Muscle of leg (tissue), 3 donors: ENCODE measurements at regions not wholly inside any gene's neighbourhood (a gene's known extent, or its start where the extent isn't known, plus 50 kb on each side); places are given as distances from the start of the nearest gene placed in this dataset.

ENCODE experiments used
- DNase-seq: peaks from one replicate; pipeline ENCODE4 v3.0.0; 2013
- H3K27ac ChIP-seq: one replicate; pipeline ENCODE4 v1.5.1; 2013; ENCODE audit warnings: mild to moderate bottlenecking, low read length, control low read depth
- H3K27me3 ChIP-seq: one replicate; pipeline ENCODE4 v1.6.1; 2013; ENCODE audit warnings: low read length; ENCODE audit not compliant: control insufficient read depth, insufficient read depth
- H3K36me3 ChIP-seq: one replicate; pipeline ENCODE4 v1.6.1; 2013; ENCODE audit warnings: low read length; ENCODE audit not compliant: control insufficient read depth, insufficient read depth
- H3K4me1 ChIP-seq: one replicate; pipeline ENCODE4 v1.6.1; 2013; ENCODE audit warnings: low read length; ENCODE audit not compliant: control insufficient read depth, insufficient read depth
- H3K4me3 ChIP-seq: one replicate; pipeline ENCODE4 v1.5.1; 2013; ENCODE audit warnings: low read length, control low read depth
- H3K9me3 ChIP-seq: replicated peaks from 2 replicates; pipeline ENCODE4 v1.6.1; 2013; ENCODE audit warnings: low read depth, low read length; ENCODE audit not compliant: control insufficient read depth
- WGBS: methylation state at CpG from one replicate; pipeline ENCODE4 v1.1.5; 2013; ENCODE audit warnings: missing lambda C conversion rate; ENCODE audit not compliant: insufficient coverage; 5-methylcytosine and 5-hydroxymethylcytosine counted together

DNA sequence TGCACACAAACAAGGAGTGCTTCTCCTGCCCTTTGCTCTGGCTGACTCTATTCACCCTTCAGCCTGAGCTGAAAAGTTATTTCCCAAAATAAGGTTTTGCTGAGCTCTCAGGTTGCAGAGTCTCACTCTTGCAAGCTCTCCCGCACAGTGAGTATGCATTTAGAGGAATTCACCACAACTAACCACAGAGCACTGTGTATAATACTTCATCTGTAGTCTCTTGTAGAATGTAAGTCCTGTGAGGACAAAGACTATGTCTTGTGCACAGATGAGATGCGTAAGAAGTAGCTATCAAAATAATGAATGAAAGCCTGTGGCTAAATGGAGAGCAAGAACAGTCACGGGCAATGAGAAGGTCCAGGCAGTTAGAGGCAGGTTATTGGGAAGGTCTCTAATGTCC is 156.5 kb upstream of the SLCO3A1 start:
- WGBS = 81% methylated on average over 2 of the region's 3 CpGs
- no peaks in the 10 kb centered on the region for H3K9me3 ChIP-seq
- no peak overlapping the region for H3K27ac ChIP-seq
- H3K27me3 ChIP-seq = no peaks in the 10 kb centered on the region
- no peaks in the 10 kb centered on the region for H3K36me3 ChIP-seq
- DNase-seq = no peak
- peaks cover 5% of the 10 kb centered on the region for H3K4me1 ChIP-seq
- H3K4me3 ChIP-seq = no peak overlapping the region

DNA sequence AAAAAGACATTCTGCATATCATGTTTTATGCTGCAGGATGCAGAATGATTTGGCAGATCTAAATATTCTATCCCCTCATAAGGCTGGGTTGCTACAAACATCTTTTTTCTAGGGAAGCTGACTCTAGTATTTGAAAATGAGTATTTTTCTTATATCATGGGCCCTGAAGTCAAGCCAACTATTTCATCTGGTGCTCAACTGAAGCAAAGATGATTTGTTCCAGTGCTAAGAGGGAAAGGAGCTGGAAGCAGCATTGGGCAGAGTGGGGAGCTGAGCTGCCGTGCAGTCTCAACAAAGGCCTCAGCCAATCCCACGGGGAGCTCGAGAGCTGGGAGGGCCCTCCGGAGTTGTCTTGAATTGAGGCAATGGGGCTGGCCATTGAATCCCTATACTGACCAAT is 155.3 kb upstream of the SLCO3A1 start:
- H3K27me3 ChIP-seq = no peaks in the 10 kb centered on the region
- DNase-seq = peak; percentile 74
- no peak overlapping the region for H3K4me3 ChIP-seq
- H3K9me3 ChIP-seq = no peaks in the 10 kb centered on the region
- peak overlapping the region; percentile 9 for H3K27ac ChIP-seq
- WGBS = 63% methylated on average over 4 of the region's 4 CpGs
- H3K36me3 ChIP-seq = no peaks in the 10 kb centered on the region
- H3K4me1 ChIP-seq = peaks cover 3% of the 10 kb centered on the region

DNA sequence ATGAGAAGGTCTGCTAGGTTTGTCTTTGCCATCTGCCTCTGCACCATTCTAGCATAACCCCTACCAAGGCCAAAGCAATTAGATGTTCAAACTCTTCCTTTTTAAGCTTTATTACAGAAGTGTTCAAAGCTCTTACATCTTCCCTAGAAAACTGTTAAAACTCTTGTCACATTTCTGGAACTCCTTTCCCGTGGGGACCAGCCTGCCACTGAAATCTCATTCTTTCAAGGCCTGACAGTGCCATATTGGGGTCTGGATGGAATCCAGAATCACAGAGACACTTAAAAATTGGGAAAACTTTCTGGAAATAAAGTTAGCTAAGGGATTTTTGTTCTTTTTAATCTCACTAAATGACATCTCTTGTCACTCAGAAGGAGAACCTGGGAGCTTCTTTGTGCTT is 153.8 kb upstream of the SLCO3A1 start:
- Histone ChIP-seq H3K27me3 (no peaks in the 10 kb centered on the region), H3K27ac (no peak overlapping the region), H3K4me1 (peaks cover 3% of the 10 kb centered on the region), H3K36me3 (no peaks in the 10 kb centered on the region), H3K9me3 (no peaks in the 10 kb centered on the region), H3K4me3 (no peak overlapping the region)
- WGBS = no CpG with 5 or more reads among the region's 1 CpG
- no peak for DNase-seq

DNA sequence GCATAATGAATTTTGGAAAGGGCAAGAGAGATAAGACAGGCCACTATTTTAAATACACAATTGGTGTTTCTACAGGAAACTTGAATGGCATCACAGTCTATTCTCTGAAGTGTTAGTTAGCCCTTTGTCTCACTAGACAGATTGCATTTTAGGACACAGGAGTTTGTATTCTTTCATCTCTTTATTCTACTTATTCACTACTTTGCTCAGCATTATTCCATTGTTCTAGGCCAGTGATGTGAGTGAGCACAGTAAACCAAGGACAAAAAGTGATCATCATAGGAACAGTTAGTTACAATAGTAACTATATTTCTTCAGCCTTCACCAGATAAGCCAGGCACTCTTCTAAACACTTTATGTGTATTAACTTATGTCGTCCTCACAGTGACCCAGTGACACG is 150.2 kb upstream of the SLCO3A1 start:
- H3K36me3 ChIP-seq = no peaks in the 10 kb centered on the region
- WGBS = no CpG with 5 or more reads among the region's 2 CpGs
- no peak overlapping the region for H3K27ac ChIP-seq
- no peak overlapping the region for H3K4me3 ChIP-seq
- H3K27me3 ChIP-seq = no peaks in the 10 kb centered on the region
- H3K4me1 ChIP-seq = no peaks in the 10 kb centered on the region
- DNase-seq = no peak
- no peaks in the 10 kb centered on the region for H3K9me3 ChIP-seq

DNA sequence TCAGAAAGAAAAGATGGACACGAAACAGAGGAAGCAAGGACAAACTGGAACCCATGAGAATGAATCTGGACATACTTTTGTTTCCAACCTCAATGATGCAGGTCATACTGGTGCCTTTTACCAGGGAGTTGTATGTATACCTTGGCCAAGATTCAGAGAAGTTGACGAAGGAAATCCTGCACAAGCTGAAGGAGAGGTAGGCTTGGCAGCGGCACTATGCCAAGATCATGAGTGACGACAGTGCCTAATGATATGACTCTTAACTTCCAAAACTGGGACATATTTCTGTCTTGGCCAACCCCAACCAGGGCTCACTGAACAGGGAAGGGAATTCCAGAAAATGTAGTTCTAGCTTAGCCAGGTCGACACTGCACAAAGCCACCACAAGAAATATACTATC is 149.2 kb upstream of the SLCO3A1 start:
- H3K4me3 ChIP-seq = no peak overlapping the region
- no peaks in the 10 kb centered on the region for H3K9me3 ChIP-seq
- 93% methylated on average over 3 of the region's 5 CpGs for WGBS
- no peaks in the 10 kb centered on the region for H3K36me3 ChIP-seq
- H3K27me3 ChIP-seq = no peaks in the 10 kb centered on the region
- H3K27ac ChIP-seq = no peak overlapping the region
- DNase-seq = no peak
- H3K4me1 ChIP-seq = no peaks in the 10 kb centered on the region

DNA sequence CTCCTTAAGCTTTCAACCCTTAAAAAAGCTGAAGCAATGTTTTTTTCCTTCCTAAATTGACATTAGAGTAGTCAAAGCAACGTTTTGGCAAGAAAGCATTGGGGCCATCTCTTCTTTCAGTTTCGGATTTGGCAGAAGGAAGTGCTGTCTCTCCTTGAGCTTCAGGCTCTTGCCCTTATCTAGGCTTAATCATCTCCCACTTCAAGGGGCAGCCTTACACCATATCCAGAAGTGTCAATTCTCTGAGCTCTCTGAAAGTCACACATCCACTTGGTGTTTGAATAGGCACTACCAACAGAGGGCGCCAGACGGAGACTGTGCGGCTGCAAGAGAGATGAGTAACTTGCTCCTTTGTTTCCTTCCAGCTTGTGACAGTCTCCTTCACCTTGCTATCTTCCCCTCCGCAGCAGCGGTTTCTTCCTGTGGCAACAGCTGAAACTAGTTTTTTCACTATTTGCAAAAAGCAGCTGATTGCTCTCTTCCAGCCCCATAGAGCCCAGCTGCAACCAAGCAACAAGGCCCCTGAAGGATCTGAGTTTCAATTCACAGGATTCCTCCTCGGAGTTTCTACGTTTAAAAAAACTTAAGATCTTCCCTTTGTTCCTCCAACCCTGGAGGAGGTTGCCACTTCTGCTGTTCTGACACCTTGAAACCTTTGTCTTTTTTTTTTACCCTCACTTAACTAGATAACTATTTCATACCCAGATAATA is 147.0 kb upstream of the SLCO3A1 start:
- Histone ChIP-seq H3K27me3 (no peaks in the 10 kb centered on the region), H3K4me3 (no peak overlapping the region), H3K27ac (no peak overlapping the region), H3K9me3 (no peaks in the 10 kb centered on the region), H3K4me1 (no peaks in the 10 kb centered on the region), H3K36me3 (no peaks in the 10 kb centered on the region)
- 3% methylated on average over 5 of the region's 9 CpGs for WGBS
- peak; percentile 88 for DNase-seq

DNA sequence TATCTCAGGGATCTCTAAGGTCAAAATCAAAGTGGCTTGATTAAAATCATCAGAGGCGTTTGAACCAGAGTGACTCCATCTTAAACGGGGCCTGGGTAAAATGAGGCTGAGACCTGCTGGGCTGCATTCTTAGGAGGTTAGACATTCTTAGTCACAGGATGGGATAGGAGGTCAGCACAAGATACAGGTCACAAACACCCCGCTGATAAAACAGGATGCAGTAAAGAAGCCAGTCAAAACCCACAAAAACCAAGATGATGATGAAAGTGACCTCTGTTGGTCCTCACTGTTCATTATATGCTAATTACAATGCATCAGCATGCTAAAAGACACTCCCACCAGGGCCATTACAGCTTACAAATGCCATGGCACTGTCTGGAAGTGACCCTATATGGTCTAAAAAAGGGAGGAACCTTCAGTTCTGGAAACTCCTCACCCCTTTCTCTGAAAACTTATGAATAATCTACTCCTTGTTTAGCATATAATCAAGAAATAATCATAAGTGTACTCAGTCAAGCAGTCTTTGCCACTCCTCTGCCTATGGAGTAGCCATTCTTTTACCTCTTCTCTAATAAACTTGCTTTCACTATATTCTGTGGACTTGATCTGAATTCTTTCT is 143.3 kb upstream of the SLCO3A1 start:
- no peak overlapping the region for H3K27ac ChIP-seq

DNA sequence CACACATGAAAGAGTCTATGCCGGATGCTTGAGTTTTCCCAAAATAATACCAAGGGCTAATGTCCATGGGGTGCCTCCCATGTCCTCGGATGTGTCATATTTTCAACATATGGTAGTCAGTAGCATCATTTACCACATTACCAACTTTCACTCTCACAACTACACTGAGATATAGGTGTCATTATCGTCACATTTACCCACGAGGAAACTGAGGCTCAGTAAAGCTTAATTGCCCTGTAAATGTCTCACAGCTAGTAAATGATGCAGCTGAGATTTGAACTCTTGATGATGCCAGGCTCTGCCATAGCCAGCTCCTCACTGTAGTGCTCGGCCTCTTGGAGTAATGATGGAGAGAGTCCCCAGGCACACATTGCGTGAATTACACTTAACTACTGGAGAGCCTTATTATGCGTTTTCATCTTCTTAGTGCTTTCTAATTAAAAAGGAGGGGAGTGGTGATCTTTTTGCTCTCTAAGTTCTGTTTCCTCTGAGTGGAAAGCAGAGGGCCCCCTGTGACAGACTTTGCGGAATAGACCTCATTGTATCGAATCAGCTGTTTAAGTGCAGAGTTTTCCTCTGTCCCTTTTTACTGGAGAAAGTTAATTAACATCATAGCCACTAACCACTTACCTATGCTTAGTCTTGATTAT is 142.0 kb upstream of the SLCO3A1 start:
- Histone ChIP-seq H3K36me3 (no peaks in the 10 kb centered on the region), H3K27me3 (peaks cover 2% of the 10 kb centered on the region), H3K4me1 (no peaks in the 10 kb centered on the region), H3K4me3 (no peak overlapping the region), H3K27ac (no peak overlapping the region), H3K9me3 (no peaks in the 10 kb centered on the region)
- 30% methylated on average over 2 of the region's 9 CpGs for WGBS
- DNase-seq = no peak

More for the DNA sequence above, 143.3 kb upstream of the SLCO3A1 start:
- H3K36me3 ChIP-seq = no peaks in the 10 kb centered on the region
- H3K27me3 ChIP-seq = peaks cover 2% of the 10 kb centered on the region
- no peaks in the 10 kb centered on the region for H3K9me3 ChIP-seq
- no peaks in the 10 kb centered on the region for H3K4me1 ChIP-seq
- WGBS = 94% methylated on average over 2 of the region's 3 CpGs
- no peak for DNase-seq
- no peak overlapping the region for H3K4me3 ChIP-seq

DNA sequence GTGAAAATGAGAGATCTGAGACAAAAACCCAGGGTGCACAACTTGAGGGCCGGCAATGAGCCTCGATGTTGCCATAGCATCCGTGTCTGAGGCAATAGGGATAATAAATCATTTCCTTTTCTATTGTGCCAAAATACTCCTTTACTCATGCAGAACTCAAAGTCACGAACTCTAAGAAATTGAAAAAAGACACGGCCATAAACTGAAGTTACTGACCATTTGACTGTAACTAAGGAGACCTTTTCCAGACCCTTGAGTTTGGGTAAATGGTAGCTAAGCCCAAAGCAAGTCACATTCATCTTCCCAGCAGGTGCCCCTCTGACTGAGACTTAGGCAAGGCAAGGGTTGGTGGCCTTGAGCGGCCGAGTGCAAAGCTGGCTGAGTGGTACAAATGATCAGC is 141.2 kb upstream of the SLCO3A1 start:
- Histone ChIP-seq H3K36me3 (no peaks in the 10 kb centered on the region), H3K4me1 (no peaks in the 10 kb centered on the region), H3K27ac (no peak overlapping the region), H3K4me3 (no peak overlapping the region), H3K27me3 (peaks cover 2% of the 10 kb centered on the region), H3K9me3 (no peaks in the 10 kb centered on the region)
- DNase-seq = no peak
- WGBS = 82% methylated on average over 2 of the region's 7 CpGs

DNA sequence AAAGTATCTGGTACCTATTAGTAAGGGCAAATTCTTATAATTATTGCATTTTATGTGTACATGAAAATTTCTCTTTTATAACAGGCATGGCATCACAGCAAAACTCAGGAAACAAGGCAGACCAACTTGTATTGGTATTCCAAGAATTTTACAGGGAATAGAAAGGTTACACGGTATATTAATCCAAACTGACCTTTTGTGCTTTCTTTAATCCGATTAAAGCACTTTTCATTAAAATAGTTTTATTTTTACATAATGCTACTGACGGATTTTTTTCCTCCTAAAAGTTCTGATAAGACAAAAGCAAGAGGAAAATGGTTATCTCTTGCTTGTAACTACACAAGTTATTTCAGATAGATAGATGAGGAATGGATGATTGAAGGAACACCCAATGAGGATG is 137.0 kb upstream of the SLCO3A1 start:
- no peak for DNase-seq
- WGBS = no CpG with 5 or more reads among the region's 3 CpGs
- Histone ChIP-seq H3K4me1 (no peaks in the 10 kb centered on the region), H3K27ac (no peak overlapping the region), H3K9me3 (no peaks in the 10 kb centered on the region), H3K27me3 (peaks cover 2% of the 10 kb centered on the region), H3K4me3 (no peak overlapping the region), H3K36me3 (no peaks in the 10 kb centered on the region)
